ENCODE measurements at regions not wholly inside any gene's neighbourhood (a gene's known extent, or its start where the extent isn't known, plus 50 kb on each side); places are given as distances from the start of the nearest gene placed in this dataset.

GRCh38 chr12:79508622-79509021 is 182.1 kb downstream of the PAWR start:
- no peak for TF ChIP-seq CTCF (IDR thresholded peaks at IDR 0.05; ENCODE audit: borderline replicate concordance, insufficient read depth, low read depth, low read length)
- H3K4me3 ChIP-seq (ENCODE audit: low read depth, low read length): no peak overlapping the region

All from GM12875 (cell line).